ENCODE measurements at regions not wholly inside any gene's neighbourhood (a gene's known extent, or its start where the extent isn't known, plus 50 kb on each side); places are given as distances from the start of the nearest gene placed in this dataset.

DNA sequence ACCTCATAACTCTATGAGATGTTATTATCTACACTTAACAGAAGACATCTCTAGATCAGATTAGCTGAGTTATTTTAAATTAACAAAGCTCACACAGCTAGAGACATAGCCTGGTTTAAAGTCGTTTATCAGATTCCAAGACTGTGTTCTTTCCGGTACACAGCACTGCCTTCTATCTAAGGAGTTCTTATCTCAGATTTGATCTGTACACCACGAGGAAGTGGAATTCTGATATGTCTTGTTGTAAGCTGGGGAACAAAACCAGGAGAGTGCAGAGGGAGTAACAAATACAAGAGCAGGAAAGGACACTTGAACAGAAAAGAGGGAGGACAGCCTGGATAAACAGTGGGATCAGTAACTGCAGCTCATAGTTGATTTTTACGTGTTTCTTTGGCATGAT lies 61.7 kb upstream of the KCNMB2 start:
- Histone ChIP-seq H3K4me3 (ENCODE audit: low read length) (no peak overlapping the region), H3K27me3 (ENCODE audit: control insufficient read depth in 1 of 2, insufficient read depth in 2 of 2, low read length in 2 of 2) (peaks cover 0 to 4% of the 10 kb centered on the region in 2 experiments), H3K4me1 (ENCODE audit: insufficient read depth, low read length) (no peaks in the 10 kb centered on the region), H3K36me3 (ENCODE audit: insufficient read depth, low read length) (no peaks in the 10 kb centered on the region), H3K9me3 (ENCODE audit: control insufficient read depth in 1 of 2, insufficient read depth in 1 of 2, low read length in 2 of 2) (no peaks in the 10 kb centered on the region), H3K27ac (ENCODE audit: low read depth in 1 of 2, low read length in 2 of 2) (no peak overlapping the region)
- Mint-ChIP-seq H3K9me3 (no peaks in the 10 kb centered on the region), H3K27ac (no peak overlapping the region), H3K27me3 (peaks cover 18% of the 10 kb centered on the region), H3K36me3 (ENCODE audit: low read depth) (no peaks in the 10 kb centered on the region), H3K4me3 (no peak overlapping the region), H3K4me1 (ENCODE audit: low read depth) (no peaks in the 10 kb centered on the region)
- CTCF ChIA-PET, result interaction anchor here (0.5 to 1.7 kb wide), 2 partner anchors 10 to 1837 kb away, joined by 3 to 4 read pairs; no protein-coding TSS in a partner anchor
- POLR2A ChIA-PET, result no interaction called here
- TF ChIP-seq, protein P1, sequence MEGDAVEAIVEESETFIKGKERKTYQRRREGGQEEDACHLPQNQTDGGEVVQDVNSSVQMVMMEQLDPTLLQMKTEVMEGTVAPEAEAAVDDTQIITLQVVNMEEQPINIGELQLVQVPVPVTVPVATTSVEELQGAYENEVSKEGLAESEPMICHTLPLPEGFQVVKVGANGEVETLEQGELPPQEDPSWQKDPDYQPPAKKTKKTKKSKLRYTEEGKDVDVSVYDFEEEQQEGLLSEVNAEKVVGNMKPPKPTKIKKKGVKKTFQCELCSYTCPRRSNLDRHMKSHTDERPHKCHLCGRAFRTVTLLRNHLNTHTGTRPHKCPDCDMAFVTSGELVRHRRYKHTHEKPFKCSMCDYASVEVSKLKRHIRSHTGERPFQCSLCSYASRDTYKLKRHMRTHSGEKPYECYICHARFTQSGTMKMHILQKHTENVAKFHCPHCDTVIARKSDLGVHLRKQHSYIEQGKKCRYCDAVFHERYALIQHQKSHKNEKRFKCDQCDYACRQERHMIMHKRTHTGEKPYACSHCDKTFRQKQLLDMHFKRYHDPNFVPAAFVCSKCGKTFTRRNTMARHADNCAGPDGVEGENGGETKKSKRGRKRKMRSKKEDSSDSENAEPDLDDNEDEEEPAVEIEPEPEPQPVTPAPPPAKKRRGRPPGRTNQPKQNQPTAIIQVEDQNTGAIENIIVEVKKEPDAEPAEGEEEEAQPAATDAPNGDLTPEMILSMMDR (IDR thresholded peaks at IDR 0.05), result no peak
- ATAC-seq (ENCODE audit: poor library complexity) (no peak), DNase-seq (no peak)
- intact Hi-C loops (cut with DNase I, micrococcal nuclease), result no loop called here

DNA sequence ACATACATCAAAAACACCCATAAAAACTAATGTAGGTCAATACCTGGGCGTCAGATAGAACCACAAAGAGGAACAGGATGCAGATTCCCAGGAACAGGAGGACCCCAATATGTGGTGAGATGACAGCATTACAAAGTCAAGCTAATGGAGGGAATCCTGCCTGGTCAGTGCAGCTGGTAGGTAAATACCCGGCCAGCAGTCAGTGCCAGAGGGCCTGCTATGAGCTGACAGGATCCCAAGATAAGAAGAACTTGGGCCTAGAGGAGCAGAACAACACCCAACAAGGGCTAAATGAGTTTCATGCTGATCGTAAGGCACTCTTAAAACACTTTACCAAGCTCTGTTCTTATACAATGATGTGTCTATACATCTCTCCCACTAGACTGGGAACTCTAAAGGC lies 61.2 kb upstream of the KCNMB2 start:
- TF ChIP-seq, protein P1 (IDR thresholded peaks at IDR 0.05), result no peak
- ChIA-PET POLR2A (no interaction called here), CTCF (interaction anchor here (0.5 to 1.7 kb wide), 2 partner anchors 9 to 1837 kb away, joined by 3 to 4 read pairs; no protein-coding TSS in a partner anchor)
- intact Hi-C loops (cut with DNase I, micrococcal nuclease), result no loop called here
- H3K36me3 ChIP-seq (ENCODE audit: insufficient read depth, low read length), result no peaks in the 10 kb centered on the region
- H3K4me1 ChIP-seq (ENCODE audit: insufficient read depth, low read length), result no peaks in the 10 kb centered on the region
- H3K27me3 ChIP-seq (ENCODE audit: control insufficient read depth in 1 of 2, insufficient read depth in 2 of 2, low read length in 2 of 2), result peaks cover 2 to 4% of the 10 kb centered on the region in 2 experiments
- no peak overlapping the region for H3K4me3 Mint-ChIP-seq
- H3K27me3 Mint-ChIP-seq, result peaks cover 18% of the 10 kb centered on the region
- H3K27ac ChIP-seq (ENCODE audit: low read depth in 1 of 2, low read length in 2 of 2), result no peak overlapping the region
- H3K27ac Mint-ChIP-seq, result no peak overlapping the region
- ATAC-seq (ENCODE audit: poor library complexity) (no peak), DNase-seq (no peak)
- H3K4me1 Mint-ChIP-seq (ENCODE audit: low read depth), result no peaks in the 10 kb centered on the region
- no peak overlapping the region for H3K4me3 ChIP-seq (ENCODE audit: low read length)
- H3K36me3 Mint-ChIP-seq (ENCODE audit: low read depth), result no peaks in the 10 kb centered on the region
- no peaks in the 10 kb centered on the region for H3K9me3 Mint-ChIP-seq
- H3K9me3 ChIP-seq (ENCODE audit: control insufficient read depth in 1 of 2, insufficient read depth in 1 of 2, low read length in 2 of 2), result no peaks in the 10 kb centered on the region

DNA sequence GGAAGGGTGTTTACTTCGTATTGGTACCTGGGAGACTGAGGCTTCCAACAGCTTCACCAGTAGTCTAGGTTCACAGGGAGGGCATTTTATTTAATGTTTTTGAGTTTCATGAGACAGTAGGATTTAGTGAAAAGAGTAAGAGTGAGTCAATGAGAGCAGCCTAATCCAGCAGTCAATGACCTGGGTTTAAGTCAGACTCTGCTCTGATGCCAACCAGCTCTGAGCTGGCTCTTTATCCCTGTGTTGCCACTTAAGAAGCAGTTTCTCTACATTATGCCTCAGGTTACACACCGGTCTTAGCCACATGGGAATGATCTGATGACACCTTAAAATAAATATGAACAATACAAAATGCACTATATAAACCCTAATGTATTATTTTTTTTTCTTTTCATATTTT lies 59.4 kb upstream of the KCNMB2 start:
- Histone ChIP-seq H3K4me1 (ENCODE audit: insufficient read depth, low read length) (no peaks in the 10 kb centered on the region), H3K4me3 (ENCODE audit: low read length) (no peak overlapping the region), H3K27ac (ENCODE audit: low read depth in 1 of 2, low read length in 2 of 2) (no peak overlapping the region), H3K36me3 (ENCODE audit: insufficient read depth, low read length) (no peaks in the 10 kb centered on the region), H3K27me3 (ENCODE audit: control insufficient read depth in 1 of 2, insufficient read depth in 2 of 2, low read length in 2 of 2) (peaks cover 2 to 4% of the 10 kb centered on the region in 2 experiments), H3K9me3 (ENCODE audit: control insufficient read depth in 1 of 2, insufficient read depth in 1 of 2, low read length in 2 of 2) (no peaks in the 10 kb centered on the region)
- no peak overlapping the region for H3K4me3 Mint-ChIP-seq
- H3K27me3 Mint-ChIP-seq, result peaks cover 17% of the 10 kb centered on the region
- H3K27ac Mint-ChIP-seq, result no peak overlapping the region
- H3K36me3 Mint-ChIP-seq (ENCODE audit: low read depth), result no peaks in the 10 kb centered on the region
- ATAC-seq (ENCODE audit: poor library complexity), result no peak
- POLR2A ChIA-PET, result no interaction called here
- CTCF ChIA-PET, result no interaction called here
- no peaks in the 10 kb centered on the region for H3K9me3 Mint-ChIP-seq
- TF ChIP-seq, protein P1 (IDR thresholded peaks at IDR 0.05), result no peak
- H3K4me1 Mint-ChIP-seq (ENCODE audit: low read depth), result no peaks in the 10 kb centered on the region
- intact Hi-C loops (cut with DNase I, micrococcal nuclease), result no loop called here
- no peak for DNase-seq
